ENCODE measurements at regions not wholly inside any gene's neighbourhood (a gene's known extent, or its start where the extent isn't known, plus 50 kb on each side); places are given as distances from the start of the nearest gene placed in this dataset.

- TF ChIP-seq ZBTB11 (tag by site-specific recombination; conservative IDR thresholded peaks at IDR 0.05; ENCODE audit: low read depth) (no peak), KLF7 (tag by site-specific recombination; IDR thresholded peaks at IDR 0.05; ENCODE audit: borderline replicate concordance) (no peak)
These were observed 209.9 kb downstream of the SUCLG1 start (continued) for GRCh38 chr2:84249140-84249539.

- POLR2A ChIA-PET = no interaction called here
- H3K4me1 ChIP-seq (ENCODE audit: control insufficient read depth, insufficient read depth, low read length) = no peaks in the 10 kb centered on the region
- no peaks in the 10 kb centered on the region for H3K36me3 ChIP-seq (ENCODE audit: control insufficient read depth in 2 of 2, insufficient read depth in 1 of 2, low read length in 2 of 2)
- H3K27ac ChIP-seq (ENCODE audit: extremely low read depth, low read depth, low read length) = no peak overlapping the region
- no peaks in the 10 kb centered on the region for H3K9me3 ChIP-seq (ENCODE audit: control insufficient read depth, insufficient read depth, low read depth, low read length)
- no peak overlapping the region for H3K4me3 ChIP-seq (ENCODE audit: low read depth, low read length)
- TF ChIP-seq ZNF555 (tag by site-specific recombination; conservative IDR thresholded peaks at IDR 0.05) (no peak), ZNF157 (tag by site-specific recombination; IDR thresholded peaks at IDR 0.05) (no peak), ZNF488 (tag by site-specific recombination; IDR thresholded peaks at IDR 0.05) (no peak), HOXC10 (CRISPR knock-in tag; IDR thresholded peaks at IDR 0.05) (no peak), YY2 (tag by site-specific recombination; IDR thresholded peaks at IDR 0.05) (no peak), ZNF585B (tag by site-specific recombination; IDR thresholded peaks at IDR 0.05) (no peak), ZBTB21 (tag by site-specific recombination; IDR thresholded peaks at IDR 0.05) (no peak), GLIS2 (tag by site-specific recombination; IDR thresholded peaks at IDR 0.05) (no peak), GLIS1 (tag by site-specific recombination; IDR thresholded peaks at IDR 0.05) (no peak), ZNF18 (tag by site-specific recombination; IDR thresholded peaks at IDR 0.05) (no peak), EGR2 (tag by site-specific recombination; IDR thresholded peaks at IDR 0.05; ENCODE audit: low read depth) (no peak), OVOL3 (tag by site-specific recombination; IDR thresholded peaks at IDR 0.05) (no peak), ZNF768 (tag by site-specific recombination; IDR thresholded peaks at IDR 0.05) (no peak), ZIC2 (tag by site-specific recombination; IDR thresholded peaks at IDR 0.05) (no peak), ZNF670 (tag by site-specific recombination; IDR thresholded peaks at IDR 0.05; ENCODE audit: low read depth) (no peak), ZSCAN18 (tag by site-specific recombination; IDR thresholded peaks at IDR 0.05) (no peak), ZNF660 (tag by site-specific recombination; IDR thresholded peaks at IDR 0.05) (no peak), BCL11A (tag by site-specific recombination; IDR thresholded peaks at IDR 0.05; ENCODE audit: low read depth) (no peak)
- CTCF ChIA-PET = no interaction called here
These were observed 211.5 kb downstream of the SUCLG1 start for GRCh38 chr2:84247532-84247931.

All from HEK293 (cell line).